ENCODE measurements at regions not wholly inside any gene's neighbourhood (a gene's known extent, or its start where the extent isn't known, plus 50 kb on each side); places are given as distances from the start of the nearest gene placed in this dataset.

- ATAC-seq, result no peak
These were observed 487.2 kb downstream of the ANKRD7 start for GRCh38 chr7:118711688-118712087.

DNA sequence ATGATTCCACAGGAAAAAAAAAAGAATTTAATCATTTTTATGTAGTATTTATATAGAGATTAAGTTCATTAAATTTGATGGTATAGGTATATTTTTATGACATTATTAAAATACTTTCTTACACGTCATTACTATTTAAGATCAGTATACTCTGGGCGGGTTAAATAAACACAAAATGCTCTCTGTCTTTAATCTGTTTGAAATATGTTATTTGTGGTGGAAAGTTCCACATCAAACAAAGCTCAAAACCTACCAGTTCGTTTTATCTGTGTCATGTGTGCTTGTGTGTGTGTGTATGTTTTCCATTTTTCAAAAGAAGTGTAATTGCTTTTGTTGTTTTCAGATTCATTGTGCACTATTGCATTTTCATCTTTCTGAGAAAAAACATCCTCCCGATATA lies 488.5 kb downstream of the ANKRD7 start:
- no peak for ATAC-seq

DNA sequence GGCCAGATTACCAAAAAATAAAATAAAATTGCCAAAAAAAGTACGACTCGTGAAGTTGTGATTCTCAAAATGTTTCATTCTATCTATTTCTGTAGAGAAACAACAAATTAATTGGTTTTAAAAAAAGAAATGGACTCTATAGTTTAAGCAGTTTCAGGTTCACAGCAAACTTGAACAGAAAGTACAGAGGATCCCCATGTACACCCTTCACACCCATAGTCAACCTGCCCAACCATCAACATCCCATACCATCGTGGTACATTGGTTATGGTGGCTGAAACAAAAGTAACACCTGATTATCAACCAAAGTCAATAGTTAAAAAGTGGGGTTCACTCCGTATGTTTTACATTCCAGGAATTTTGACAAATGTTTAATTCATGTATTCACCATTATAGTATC lies 496.1 kb downstream of the ANKRD7 start:
- no peak for ATAC-seq

- no peak for ATAC-seq
These were observed 507.4 kb downstream of the ANKRD7 start for GRCh38 chr7:118731854-118732253.

DNA sequence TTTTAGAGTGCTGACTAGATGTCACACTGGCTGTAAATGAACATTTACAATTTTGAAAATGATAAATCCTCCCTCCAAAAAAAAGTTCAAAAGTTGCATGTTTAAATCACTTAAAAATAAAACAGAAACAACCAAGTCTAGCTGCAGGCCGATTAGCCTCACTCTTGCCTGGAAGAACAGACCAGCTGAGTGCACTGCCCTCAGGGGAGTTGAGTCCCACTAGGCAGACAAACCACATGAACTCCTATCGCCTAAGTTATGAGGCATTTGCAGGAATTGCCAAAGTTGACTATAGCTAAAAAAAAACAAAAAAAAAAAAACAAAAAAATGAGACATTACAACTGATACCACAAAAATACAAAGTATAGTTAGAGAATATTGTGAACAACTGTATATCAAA lies 510.0 kb downstream of the ANKRD7 start:
- ATAC-seq, result no peak

DNA sequence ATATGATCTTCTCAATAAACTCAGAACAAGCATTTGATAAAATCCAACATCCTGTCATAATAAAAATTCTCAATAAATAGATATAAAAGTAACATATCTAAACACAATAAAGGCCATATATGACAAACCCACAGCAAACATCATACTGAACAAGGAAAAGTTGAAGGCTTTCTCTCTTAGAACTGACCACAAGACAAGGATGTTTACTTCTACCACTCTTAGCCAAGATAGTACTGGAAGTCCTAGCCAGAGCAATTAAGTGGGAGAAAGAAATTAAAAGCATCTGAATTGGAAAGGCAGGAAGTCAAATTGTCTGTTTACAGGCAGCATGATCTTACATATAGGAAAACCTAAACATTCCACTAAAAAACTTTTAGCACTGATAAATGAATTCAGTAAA lies 510.9 kb downstream of the ANKRD7 start:
- no peak for ATAC-seq

- ATAC-seq, result no peak
These were observed 513.4 kb downstream of the ANKRD7 start for GRCh38 chr7:118737935-118738334.

DNA sequence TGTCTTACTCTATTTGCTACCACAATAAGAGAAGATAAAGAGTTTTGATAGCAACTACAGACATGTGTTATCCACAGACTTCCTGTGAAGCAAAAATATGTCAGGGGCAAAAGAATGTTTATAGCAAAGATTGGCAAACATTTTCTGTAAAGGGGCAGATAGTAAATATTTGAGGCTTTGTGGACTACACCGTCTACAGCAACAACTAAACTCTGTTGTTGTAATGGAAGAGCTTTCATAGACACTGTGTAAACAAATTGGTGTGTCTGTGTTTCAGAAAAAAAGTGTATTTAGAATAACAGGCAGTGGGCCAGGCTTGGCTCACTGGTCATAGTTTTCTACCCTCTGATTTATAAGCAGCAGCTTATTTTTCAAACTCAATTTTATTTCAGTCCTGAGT lies 521.4 kb downstream of the ANKRD7 start:
- ATAC-seq, result no peak

- ATAC-seq, result no peak
These were observed 523.0 kb downstream of the ANKRD7 start for GRCh38 chr7:118747473-118747872.

GRCh38 chr7:118753479-118753878 lies 529.0 kb downstream of the ANKRD7 start:
- ATAC-seq, result no peak

GRCh38 chr7:118754608-118755007 lies 530.1 kb downstream of the ANKRD7 start:
- no peak for ATAC-seq

- no peak for ATAC-seq
These were observed 530.6 kb downstream of the ANKRD7 start for GRCh38 chr7:118755067-118755625.

GRCh38 chr7:118757066-118757465 lies 532.6 kb downstream of the ANKRD7 start:
- ATAC-seq, result no peak

- no peak for ATAC-seq
These were observed 534.1 kb downstream of the ANKRD7 start for GRCh38 chr7:118758582-118758981.

DNA sequence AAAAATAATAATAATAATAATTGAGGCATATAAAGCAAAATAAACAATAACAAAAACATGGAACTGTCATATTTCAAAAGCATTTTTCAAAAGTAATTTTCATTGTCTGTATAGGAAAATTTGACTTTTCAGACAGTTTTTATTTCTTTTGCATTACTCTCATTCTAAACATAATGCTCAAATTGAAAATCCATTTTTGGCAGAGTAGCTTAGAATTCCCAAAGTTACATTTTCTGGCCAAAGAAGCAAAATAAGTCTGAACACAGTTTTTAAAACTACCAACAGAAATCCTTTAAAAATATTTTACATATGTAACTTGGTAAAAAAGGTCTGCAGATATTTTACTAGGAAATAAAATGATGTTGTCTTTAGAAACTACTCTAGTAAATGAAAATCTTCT lies 535.4 kb downstream of the ANKRD7 start:
- no peak for ATAC-seq

DNA sequence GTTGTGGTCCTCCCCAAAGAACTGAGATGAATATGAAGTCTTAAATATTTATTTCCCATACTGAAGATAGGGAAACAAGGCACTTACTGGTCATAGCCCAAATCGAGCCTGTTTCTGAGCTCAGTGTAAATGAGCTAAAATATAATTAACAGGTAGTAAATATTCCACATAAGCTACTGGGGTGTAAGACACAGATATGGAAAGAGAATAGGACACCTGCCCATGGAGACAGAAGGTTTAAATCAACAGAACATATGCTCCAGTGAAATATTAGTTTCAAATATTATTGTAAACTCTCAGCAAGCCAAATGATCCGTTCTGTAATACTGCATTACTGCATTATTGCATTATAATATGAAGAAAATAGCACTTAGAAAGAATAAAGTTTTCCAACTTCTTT lies 537.9 kb downstream of the ANKRD7 start:
- no peak for ATAC-seq

DNA sequence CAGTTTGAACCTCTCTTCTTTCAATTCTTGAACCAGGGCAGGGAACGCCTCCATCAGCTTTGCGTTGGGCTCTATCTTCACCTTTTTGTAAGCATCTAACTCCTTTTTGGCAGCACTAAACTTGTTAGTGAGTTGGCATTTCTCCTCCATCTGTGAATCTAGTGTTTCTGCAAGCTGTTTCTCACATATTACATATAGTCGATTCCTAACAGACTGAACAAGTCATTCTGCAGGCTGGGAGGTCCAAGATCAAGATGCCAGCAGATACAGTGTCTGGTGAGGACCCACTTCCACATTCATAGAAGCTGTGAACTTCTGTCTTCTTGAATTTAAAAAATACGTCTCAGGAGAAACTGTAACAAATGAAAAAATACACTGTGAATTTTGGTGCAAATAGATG lies 539.7 kb downstream of the ANKRD7 start:
- ATAC-seq, result no peak

GRCh38 chr7:118771672-118772071 lies 547.2 kb downstream of the ANKRD7 start:
- ATAC-seq, result no peak

DNA sequence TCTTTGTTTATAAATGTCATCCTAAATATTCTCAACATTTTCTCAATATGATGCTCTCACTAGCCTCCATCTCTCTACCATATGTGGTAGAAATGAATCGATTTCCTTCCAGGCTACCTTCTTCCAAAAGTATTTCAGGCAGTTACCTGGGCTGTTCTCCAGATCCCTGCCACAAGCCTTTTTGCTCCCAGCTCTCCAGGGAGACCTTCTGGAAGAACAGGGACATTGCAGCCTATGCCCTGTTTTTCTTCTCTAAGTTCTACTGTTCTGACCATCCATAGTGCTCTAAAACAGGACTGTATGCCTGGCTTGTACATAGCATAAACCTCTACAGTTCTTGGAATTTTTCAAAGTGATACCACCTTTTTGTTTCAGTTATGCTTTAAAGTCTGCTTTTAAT lies 552.8 kb downstream of the ANKRD7 start:
- ATAC-seq, result no peak

DNA sequence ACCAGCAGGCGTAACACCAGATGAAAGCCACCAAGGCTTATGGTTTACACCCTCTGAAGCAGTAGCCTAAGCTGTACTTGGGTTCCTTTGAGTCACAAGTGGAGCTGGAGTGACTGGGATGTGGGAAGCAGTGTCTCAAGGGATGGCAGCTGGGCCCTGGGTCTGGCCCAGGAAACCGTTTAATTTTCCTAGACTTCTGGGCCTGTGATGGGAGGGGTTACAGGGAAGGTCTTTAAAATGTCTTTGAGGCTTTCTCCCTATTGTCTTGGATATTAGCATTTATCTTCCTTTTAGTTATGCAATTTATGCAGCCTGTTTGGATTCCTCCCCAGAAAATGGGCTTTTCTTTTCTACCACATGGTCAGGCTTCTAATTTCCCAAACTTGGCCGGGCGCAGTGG lies 568.2 kb downstream of the ANKRD7 start:
- no peak for ATAC-seq

DNA sequence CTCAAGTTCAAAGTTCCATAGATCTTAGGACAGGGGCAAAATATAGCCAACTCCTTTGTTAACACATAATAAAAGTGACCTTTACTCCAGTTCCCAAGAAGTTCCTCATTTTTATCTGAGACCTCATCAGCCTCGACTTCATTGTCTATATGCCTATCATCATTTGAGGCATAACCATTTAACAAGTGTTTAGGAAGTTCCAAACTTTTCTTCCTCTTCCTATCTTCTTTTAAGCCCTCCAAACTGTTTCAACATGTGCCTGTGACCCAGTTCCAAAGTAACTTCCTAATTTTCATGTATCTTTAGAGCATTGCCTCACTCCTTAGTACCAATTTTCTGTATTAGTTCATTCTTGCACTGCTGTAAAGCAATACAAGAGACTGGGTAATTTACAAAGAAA lies 569.1 kb downstream of the ANKRD7 start:
- ATAC-seq, result no peak

- ATAC-seq, result no peak
These were observed 569.9 kb downstream of the ANKRD7 start for GRCh38 chr7:118794419-118794818.

DNA sequence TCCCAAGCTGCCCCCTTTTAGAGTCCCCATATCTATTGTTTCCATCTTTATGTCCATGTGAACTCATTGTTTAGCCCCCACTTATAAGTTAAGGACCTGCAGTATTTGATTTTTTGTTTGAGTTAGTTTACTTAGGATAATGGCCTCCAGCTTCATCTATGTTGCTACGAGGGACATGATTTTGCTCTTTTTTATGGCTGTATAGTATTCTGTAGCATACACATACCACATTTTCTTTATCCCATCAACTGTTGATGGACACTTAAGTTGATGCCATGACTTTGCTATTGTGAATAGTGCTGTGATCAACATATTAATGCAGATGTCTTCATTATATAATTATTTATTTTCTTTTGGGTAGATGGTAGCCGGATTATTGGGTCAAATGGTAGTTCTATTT lies 576.9 kb downstream of the ANKRD7 start:
- ATAC-seq, result no peak

- ATAC-seq, result no peak
These were observed 578.2 kb downstream of the ANKRD7 start for GRCh38 chr7:118802726-118803125.

DNA sequence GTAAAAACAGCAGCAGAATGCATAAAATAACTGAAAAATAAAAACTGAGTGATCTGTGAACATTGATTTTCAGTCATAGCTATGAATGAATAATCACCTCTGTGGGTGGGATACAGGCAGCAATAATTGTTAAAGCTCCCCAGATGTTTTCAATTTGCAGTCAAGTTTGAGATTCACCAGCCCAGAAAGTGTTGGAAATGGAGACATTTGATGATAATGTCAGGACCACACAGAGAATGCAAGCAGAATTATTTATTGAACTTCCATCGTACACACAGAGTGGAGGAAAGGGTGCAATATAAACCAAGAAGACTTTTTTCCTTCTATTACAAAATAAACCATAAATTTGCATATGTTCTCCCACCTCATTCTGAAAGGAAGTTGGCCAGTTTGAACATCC lies 601.7 kb downstream of the ANKRD7 start:
- no peak for ATAC-seq

- peak in 1 of 2 donors; percentile 28 for ATAC-seq
These were observed 612.4 kb downstream of the ANKRD7 start for GRCh38 chr7:118836933-118837332.
